IMR-90 (cell line): ENCODE measurements at regions not wholly inside any gene's neighbourhood (a gene's known extent, or its start where the extent isn't known, plus 50 kb on each side); places are given as distances from the start of the nearest gene placed in this dataset.

Experiments used
- ATAC-seq: fragments of 200-7000 bp; cut with Tn5 transposase; 2 replicates; pipeline ENCODE4 v1.9.1; 2020; ENCODE audit warnings: low read depth, mild to moderate bottlenecking, moderate library complexity
- BruUV-seq: library from RNA; stranded (reverse); fragments of 400-500 nt; replicated peaks from 2 replicates; lab custom pipeline; 2021; lab: Mats Ljungman, UMichigan
- CTCF ChIA-PET: fragments of 300-600 bp; formaldehyde crosslinking; extraction: SDS; loops from one replicate; lab custom pipeline; 2021; ENCODE audit warnings: antibody characterized with exemption; lab: Yijun Ruan, JAX
- POLR2A ChIA-PET: fragments of 300-600 bp; sonication (Branson Sonifier 250); formaldehyde crosslinking; loops from one replicate; lab custom pipeline; 2022; ENCODE audit warnings: antibody characterized with exemption; ENCODE audit not compliant: unreplicated experiment; lab: Charles Lee
- DNase-seq: peaks from one replicate; pipeline ENCODE4 v3.0.0; 2013
- H2AFZ ChIP-seq: replicated peaks from 2 replicates; pipeline ENCODE3; 2013; ENCODE audit warnings: low read length, mild to moderate bottlenecking; ENCODE audit not compliant: poor library complexity
- H2AK5ac ChIP-seq: 2 replicates; pipeline ENCODE4 v1.6.1; 2013; ENCODE audit warnings: low read depth, low read length, inconsistent platforms
- H2AK9ac ChIP-seq: replicated peaks from 2 replicates; pipeline ENCODE3; 2013; ENCODE audit warnings: mild to moderate bottlenecking, low read depth, low read length, moderate library complexity; ENCODE audit not compliant: poor library complexity
- H2BK120ac ChIP-seq: 2 replicates; pipeline ENCODE4 v1.6.1; 2013; ENCODE audit warnings: low read depth, low read length, inconsistent platforms
- H2BK15ac ChIP-seq: 3 replicates; pipeline ENCODE4 v1.6.1; 2013; ENCODE audit warnings: low read depth, low read length, inconsistent platforms
- H2BK20ac ChIP-seq: 2 replicates; pipeline ENCODE4 v1.6.1; 2013; ENCODE audit warnings: low read depth, mild to moderate bottlenecking, inconsistent platforms, low read length, moderate library complexity
- H2BK5ac ChIP-seq: 2 replicates; pipeline ENCODE4 v1.6.1; 2013; ENCODE audit warnings: mild to moderate bottlenecking, low read depth, low read length, inconsistent platforms; ENCODE audit not compliant: poor library complexity, severe bottlenecking
- H3K14ac ChIP-seq: replicated peaks from 2 replicates; pipeline ENCODE4 v1.6.1; 2013; ENCODE audit warnings: low read depth, low read length, inconsistent platforms
- H3K18ac ChIP-seq: 2 replicates; pipeline ENCODE4 v1.6.1; 2013; ENCODE audit warnings: low read depth, low read length, control low read depth
- H3K23ac ChIP-seq: 2 replicates; pipeline ENCODE4 v1.6.1; 2013; ENCODE audit warnings: low read depth, low read length, inconsistent platforms
- H3K27ac ChIP-seq: 2 replicates; pipeline ENCODE4 v1.5.1; 2013; ENCODE audit warnings: mild to moderate bottlenecking, control low read depth, low read length; ENCODE audit not compliant: insufficient read depth
- H3K27me3 ChIP-seq: 2 replicates; pipeline ENCODE4 v1.6.1; 2013; ENCODE audit warnings: low read length; ENCODE audit not compliant: control insufficient read depth, insufficient read depth
- H3K36me3 ChIP-seq: 2 replicates; pipeline ENCODE4 v1.6.1; 2013; ENCODE audit warnings: low read length, mixed read lengths; ENCODE audit not compliant: control insufficient read depth, insufficient read depth
- H3K4ac ChIP-seq: 2 replicates; pipeline ENCODE4 v1.6.1; 2013; ENCODE audit warnings: low read depth, low read length, inconsistent platforms
- H3K4me1 ChIP-seq: 2 replicates; pipeline ENCODE4 v1.6.1; 2013; ENCODE audit warnings: low read length, mixed read lengths; ENCODE audit not compliant: control insufficient read depth, insufficient read depth
- H3K4me2 ChIP-seq: 2 replicates; pipeline ENCODE4 v1.6.1; 2013; ENCODE audit warnings: low read depth, mild to moderate bottlenecking, control low read depth, low read length, moderate library complexity
- H3K4me3 ChIP-seq: 2 replicates; pipeline ENCODE4 v1.5.1; 2013; ENCODE audit warnings: low read depth, mild to moderate bottlenecking, control low read depth, low read length, moderate library complexity; ENCODE audit not compliant: insufficient read depth
- H3K56ac ChIP-seq: 2 replicates; pipeline ENCODE4 v1.6.1; 2013; ENCODE audit warnings: low read length, inconsistent platforms; ENCODE audit not compliant: insufficient read depth; ENCODE audit errors: extremely low read depth
- H3K79me1 ChIP-seq, 2 experiments: 2 replicates each; pipeline ENCODE4 v1.6.1; 2013; ENCODE audit warnings: low read length in 2 of 2, inconsistent platforms in 1 of 2, low read depth in 1 of 2
- H3K9ac ChIP-seq: 2 replicates; pipeline ENCODE4 v1.6.1; 2013; ENCODE audit warnings: low read depth, low read length, control low read depth
- H3K9me1 ChIP-seq: 2 replicates; pipeline ENCODE4 v1.6.1; 2013; ENCODE audit warnings: low read length, inconsistent platforms; ENCODE audit not compliant: insufficient read depth
- H3K9me3 ChIP-seq: 2 replicates; pipeline ENCODE4 v1.6.1; 2013; ENCODE audit warnings: low read length; ENCODE audit not compliant: control insufficient read depth, insufficient read depth
- H4K20me1 ChIP-seq: 2 replicates; pipeline ENCODE4 v1.6.1; 2013; ENCODE audit warnings: low read length, inconsistent platforms; ENCODE audit not compliant: insufficient read depth
- H4K5ac ChIP-seq: 2 replicates; pipeline ENCODE4 v1.6.1; 2013; ENCODE audit warnings: mild to moderate bottlenecking, low read depth, low read length, control low read depth
- H4K8ac ChIP-seq, 2 experiments: 2 replicates each; pipeline ENCODE4 v1.6.1; 2013; ENCODE audit warnings: low read depth in 2 of 2, low read length in 2 of 2, control low read depth in 1 of 2, inconsistent platforms in 1 of 2
- H4K91ac ChIP-seq: 2 replicates; pipeline ENCODE4 v1.6.1; 2013; ENCODE audit warnings: low read depth, low read length, inconsistent platforms; ENCODE audit not compliant: insufficient read depth
- CHD1 ChIP-seq: IDR thresholded peaks from 2 replicates; pipeline ENCODE4 v1.6.1; 2012; ENCODE audit warnings: low read depth, low read length, improper control_type of control experiment
- CTCF ChIP-seq: conservative IDR thresholded peaks from 2 replicates; pipeline ENCODE4 v1.5.1; 2012; ENCODE audit warnings: mild to moderate bottlenecking, low read depth, low read length, improper control_type of control experiment
- FOS ChIP-seq: fragments of 150-350 bp; IDR thresholded peaks from 2 replicates; pipeline ENCODE4 v1.6.1; 2016; ENCODE audit warnings: low read depth, low read length
- MAFK ChIP-seq: IDR thresholded peaks from 2 replicates; pipeline ENCODE4 v1.6.1; 2012; ENCODE audit warnings: low read depth, low read length, improper control_type of control experiment
- POLR2A ChIP-seq: IDR thresholded peaks from 2 replicates; pipeline ENCODE4 v1.6.1; 2012; ENCODE audit warnings: mild to moderate bottlenecking, low read depth, low read length
- RCOR1 ChIP-seq: IDR thresholded peaks from 2 replicates; pipeline ENCODE4 v1.6.1; 2012; ENCODE audit warnings: mild to moderate bottlenecking, low read length, improper control_type of control experiment; ENCODE audit not compliant: insufficient replicate concordance
- SMC3 ChIP-seq: fragments of 150-350 bp; IDR thresholded peaks from 2 replicates; pipeline ENCODE4 v1.6.1; 2016; ENCODE audit warnings: low read depth, mild to moderate bottlenecking, antibody characterized with exemption, low read length, moderate library complexity
- WGBS, 2 experiments: methylation state at CpG; one replicate each; pipeline versions ENCODE4 v1.1.5 to v1.1.7; 2013; ENCODE audit warnings: missing lambda C conversion rate in 2 of 2; ENCODE audit not compliant: insufficient read length in 1 of 2; ENCODE audit errors: extremely low coverage in 2 of 2; 5-methylcytosine and 5-hydroxymethylcytosine counted together
- dilution Hi-C: fragments of 300-500 bp; cut with HindIII; formaldehyde crosslinking; loops from one replicate; pipeline ENCODE4 v1.14.3; 2018; ENCODE audit warnings: low sequenced_read_pairs; ENCODE audit not compliant: unreplicated experiment
- in situ Hi-C: fragments of 300-500 bp; cut with MboI; formaldehyde crosslinking; loops from 3 replicates; pipeline ENCODE4 v1.14.3; 2019; ENCODE audit warnings: low sequenced_read_pairs, inconsistent platforms, mixed read lengths
- intact Hi-C: fragments of 100-400 bp; cut with micrococcal nuclease; formaldehyde crosslinking; loops from 2 replicates; pipeline ENCODE4 v1.10.0; 2022

- no peak overlapping the region for H4K91ac ChIP-seq
- H3K36me3 ChIP-seq = no peaks in the 10 kb centered on the region
- H3K9me3 ChIP-seq = no peaks in the 10 kb centered on the region
- no peaks in the 10 kb centered on the region for H3K4me1 ChIP-seq
- no peak overlapping the region for H2AFZ ChIP-seq
- H2BK5ac ChIP-seq = no peak overlapping the region
- intact Hi-C loops = no loop called here
- POLR2A ChIA-PET = no interaction called here
- peaks cover 10% of the 10 kb centered on the region for H3K27me3 ChIP-seq
- H3K14ac ChIP-seq = no peak overlapping the region
- no peak overlapping the region for H3K18ac ChIP-seq
- no peak overlapping the region for H2BK20ac ChIP-seq
- H3K4me3 ChIP-seq = no peak overlapping the region
- H3K9me1 ChIP-seq = no peaks in the 10 kb centered on the region
- no peak overlapping the region for H4K8ac ChIP-seq
- H2AK9ac ChIP-seq = no peak overlapping the region
- H3K4me2 ChIP-seq = no peak overlapping the region
- CTCF ChIA-PET = interaction anchor here (1.0 kb wide), 1 partner anchor 18 kb away, joined by 4 read pairs; no protein-coding TSS in a partner anchor
- H3K4ac ChIP-seq = no peak overlapping the region
- H2BK120ac ChIP-seq = no peak overlapping the region
- H3K9ac ChIP-seq = no peak overlapping the region
- no peak overlapping the region for H4K5ac ChIP-seq
- 10% methylated on average over 2 of the region's 4 CpGs; no CpG with 5 or more reads in 1 of the 2 experiments for WGBS, 2 experiments
- no peak overlapping the region for H3K27ac ChIP-seq
- no peak overlapping the region for H3K56ac ChIP-seq
- H2BK15ac ChIP-seq = no peak overlapping the region
- H3K23ac ChIP-seq = no peak overlapping the region
- no peaks in the 10 kb centered on the region for H4K20me1 ChIP-seq
- BruUV-seq = no TSS peak
- dilution Hi-C loops = no loop called here
- H3K79me1 ChIP-seq = no peaks in the 10 kb centered on the region
- H2AK5ac ChIP-seq = no peak overlapping the region
- no peak for TF ChIP-seq SMC3
- TF ChIP-seq RCOR1 = no peak
- TF ChIP-seq POLR2A = no peak
- TF ChIP-seq CHD1 = no peak
- no peak for TF ChIP-seq FOS
- TF ChIP-seq MAFK = no peak
- TF ChIP-seq CTCF = no peak
- no peak for ATAC-seq
- in situ Hi-C loops = no loop called here
- no peak for DNase-seq
Observed at GRCh38 chr11:36751335-36751781, 153.3 kb upstream of the RAG2 start.
